Tongue (tissue), 1 donor: ENCODE measurements at regions not wholly inside any gene's neighbourhood (a gene's known extent, or its start where the extent isn't known, plus 50 kb on each side); places are given as distances from the start of the nearest gene placed in this dataset.

Experiments
- DNase-seq: peaks from one replicate; pipeline ENCODE4 v3.0.0-alpha.2; 2015

DNA sequence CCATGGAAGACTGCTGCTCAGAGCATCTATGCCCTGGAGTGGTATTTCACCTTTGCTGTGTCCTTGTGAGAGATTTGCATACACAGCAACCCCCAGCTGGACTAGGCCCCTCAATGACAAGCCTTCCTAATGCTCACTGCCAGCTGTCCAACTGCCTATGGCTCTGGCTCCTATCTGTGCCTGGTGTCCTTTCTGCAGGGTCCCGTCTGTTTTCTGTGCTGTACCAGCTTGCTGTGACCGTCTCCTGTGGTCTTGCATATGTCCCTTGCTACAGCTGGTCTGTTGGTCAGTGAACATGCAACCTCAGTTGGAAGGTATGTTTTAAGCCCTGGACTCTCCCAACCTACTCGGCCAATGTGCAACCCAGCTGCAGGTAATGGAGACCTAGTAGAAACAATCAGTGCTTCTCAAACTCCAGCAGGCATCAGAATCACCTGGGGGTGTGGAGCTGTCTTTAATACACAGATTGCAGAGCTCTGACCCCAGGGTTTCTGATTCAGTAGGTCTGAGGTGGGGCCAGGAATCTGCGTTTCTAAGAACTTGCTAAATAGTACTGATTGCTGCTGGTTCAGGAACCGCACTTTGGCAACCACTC lies 306.4 kb upstream of the ZNF32 start:
- DNase-seq = no peak

DNA sequence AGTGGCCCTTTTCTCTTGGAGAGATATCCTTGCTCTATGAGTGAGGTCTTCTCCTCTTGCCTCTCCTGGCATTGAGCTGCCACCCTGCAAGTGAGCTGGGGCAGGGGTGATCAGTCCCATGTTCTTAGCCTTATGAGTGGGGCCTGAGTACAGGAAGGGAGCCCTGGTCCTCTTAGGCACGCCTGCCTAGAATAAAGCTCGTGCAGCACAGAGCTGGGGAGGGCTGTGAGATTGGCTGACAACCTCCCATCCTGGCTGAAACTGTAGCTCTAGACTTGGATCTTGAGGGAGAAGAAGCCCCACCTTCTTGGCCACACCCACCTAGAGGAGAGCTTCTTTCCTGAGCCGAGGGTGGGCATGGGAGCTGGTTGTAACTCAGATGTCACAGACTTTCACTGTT lies 305.0 kb upstream of the ZNF32 start:
- no peak for DNase-seq

DNA sequence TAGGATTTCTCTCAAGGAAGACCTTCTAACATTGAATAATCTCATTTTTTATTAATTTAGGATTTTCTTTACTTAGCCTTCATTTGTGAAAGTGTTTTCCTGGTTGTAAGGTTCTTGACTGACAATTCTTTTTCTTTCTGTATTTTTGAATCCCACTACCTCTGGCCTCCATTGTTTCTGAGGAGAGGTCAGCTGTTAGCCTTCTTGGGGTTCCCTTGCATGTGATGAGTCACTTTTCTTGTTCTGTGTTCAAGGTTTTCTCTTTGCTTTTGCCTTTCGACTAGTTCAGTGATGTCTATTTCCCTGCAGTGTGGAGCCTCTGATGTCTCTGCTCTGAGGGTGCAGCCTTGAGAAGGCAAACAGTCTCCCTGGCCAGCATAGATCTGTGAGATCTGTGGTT lies 304.1 kb upstream of the ZNF32 start:
- no peak for DNase-seq

DNA sequence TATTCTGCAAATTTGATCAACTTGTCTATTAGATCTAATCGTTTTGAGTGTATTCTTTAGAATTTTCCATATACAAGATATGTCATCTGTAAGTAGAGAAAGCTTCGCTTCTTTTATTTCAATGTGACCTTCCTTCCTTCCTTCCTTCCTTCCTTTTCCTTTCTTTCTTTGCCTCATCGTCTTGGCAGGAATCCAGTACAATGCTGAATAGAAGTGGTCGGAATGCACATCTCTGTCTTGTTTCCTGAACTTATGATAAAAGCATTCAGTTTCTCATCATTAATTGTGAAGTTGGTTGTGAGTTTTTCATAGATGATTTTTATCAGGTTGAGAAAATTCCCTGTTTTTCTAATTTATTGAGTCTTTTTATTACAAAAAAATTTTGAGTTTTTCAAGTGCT lies 300.7 kb upstream of the ZNF32 start:
- no peak for DNase-seq

DNA sequence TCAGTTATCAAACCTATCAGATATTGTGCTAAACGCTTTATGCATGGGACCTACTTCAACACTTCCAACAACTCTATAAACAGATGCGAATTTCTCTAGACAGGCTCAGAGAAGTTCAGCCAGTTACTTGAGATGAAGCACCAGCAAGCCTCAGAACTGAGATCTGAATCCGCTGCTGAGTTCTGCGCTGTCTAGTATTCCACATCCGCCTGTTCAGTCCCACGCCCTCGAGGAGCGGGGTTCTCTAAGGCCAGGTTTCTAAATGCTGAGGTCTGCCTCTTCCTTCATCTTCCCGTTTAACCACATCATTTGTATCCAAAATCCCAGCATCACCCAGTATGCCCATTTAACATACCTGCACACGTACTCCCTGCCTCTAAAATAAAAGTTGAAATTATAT lies 297.8 kb upstream of the ZNF32 start:
- DNase-seq = no peak

DNA sequence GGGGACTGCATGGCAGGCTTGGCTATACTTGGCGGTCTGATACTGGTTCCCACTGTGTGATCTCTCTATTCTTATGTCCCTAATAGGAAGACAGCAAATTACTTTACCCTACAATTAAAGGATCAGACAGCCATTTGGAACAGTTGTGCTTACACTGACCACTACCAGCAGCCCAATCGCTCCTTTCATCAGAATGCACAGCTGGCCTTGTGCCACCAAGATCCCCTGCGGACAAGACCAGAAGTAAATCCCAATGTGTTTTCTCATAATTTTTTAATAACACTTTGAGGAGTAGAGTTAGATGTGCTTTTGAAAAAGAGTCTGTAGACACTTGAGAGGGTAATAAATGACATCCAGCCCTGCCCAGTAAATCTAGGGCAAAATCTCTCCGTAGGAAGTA lies 297.2 kb upstream of the ZNF32 start:
- DNase-seq = no peak

DNA sequence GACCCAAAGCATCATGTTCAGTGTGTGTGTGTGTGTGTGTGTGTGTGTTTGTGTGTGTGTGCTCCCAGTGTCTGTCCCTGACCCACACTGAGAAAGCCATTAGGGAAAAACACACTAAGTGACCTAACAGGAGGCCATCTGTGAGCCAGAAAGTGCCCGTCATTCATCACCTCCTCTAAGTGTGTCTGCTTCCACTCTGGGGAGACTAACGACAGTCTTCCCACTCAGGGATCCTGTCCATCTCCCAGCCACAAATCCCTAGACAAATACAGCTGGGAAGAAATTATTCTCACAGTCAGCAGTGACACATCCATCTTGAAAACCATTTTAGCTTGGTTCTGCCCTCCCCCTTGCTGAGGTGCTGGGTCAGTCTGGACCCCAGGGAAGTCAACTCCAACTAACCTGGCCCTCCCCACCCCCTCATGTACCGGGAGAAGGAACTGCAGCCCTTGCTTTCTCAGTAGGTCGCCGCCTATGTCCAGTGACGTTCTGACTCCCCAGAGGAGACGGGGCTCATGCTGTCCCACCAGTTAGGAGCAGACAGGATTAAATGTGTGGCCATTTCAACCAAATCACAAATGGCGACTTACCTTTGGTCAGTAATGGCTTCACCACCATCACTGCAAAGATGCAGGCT lies 296.5 kb upstream of the ZNF32 start:
- DNase-seq = no peak

DNA sequence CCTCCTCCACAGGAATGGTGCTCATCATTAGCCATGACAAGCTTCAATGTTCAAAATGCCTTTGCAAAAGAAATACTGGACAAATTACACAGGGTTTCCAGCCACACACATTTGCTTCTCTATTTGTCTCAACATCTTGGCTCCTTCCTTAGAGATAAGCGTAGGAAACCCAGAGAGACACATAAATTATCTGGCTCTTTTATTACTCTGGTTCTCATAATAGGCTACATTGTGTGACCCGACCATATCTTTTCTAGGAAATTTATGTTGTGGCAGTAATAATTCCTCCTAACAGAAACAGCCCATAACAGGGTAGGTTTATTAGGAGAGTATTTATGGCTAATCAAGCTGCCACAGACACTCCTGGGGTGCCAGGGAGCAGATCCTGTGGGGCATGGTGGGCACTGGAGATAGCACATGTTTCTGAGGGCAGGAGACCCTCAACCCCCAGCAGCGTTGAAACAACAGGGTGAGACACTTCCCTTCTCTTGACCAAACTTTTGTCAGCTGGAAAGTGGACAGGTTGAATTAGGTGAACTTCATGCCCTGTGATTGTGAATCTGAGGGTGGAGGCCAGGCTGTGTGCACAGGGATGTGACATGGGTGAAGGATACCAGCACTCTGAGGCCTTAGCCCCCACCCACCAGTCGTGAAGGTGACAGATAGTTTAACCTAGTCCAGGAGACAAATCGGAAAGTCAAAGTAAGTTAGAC lies 295.9 kb upstream of the ZNF32 start:
- DNase-seq = no peak

DNA sequence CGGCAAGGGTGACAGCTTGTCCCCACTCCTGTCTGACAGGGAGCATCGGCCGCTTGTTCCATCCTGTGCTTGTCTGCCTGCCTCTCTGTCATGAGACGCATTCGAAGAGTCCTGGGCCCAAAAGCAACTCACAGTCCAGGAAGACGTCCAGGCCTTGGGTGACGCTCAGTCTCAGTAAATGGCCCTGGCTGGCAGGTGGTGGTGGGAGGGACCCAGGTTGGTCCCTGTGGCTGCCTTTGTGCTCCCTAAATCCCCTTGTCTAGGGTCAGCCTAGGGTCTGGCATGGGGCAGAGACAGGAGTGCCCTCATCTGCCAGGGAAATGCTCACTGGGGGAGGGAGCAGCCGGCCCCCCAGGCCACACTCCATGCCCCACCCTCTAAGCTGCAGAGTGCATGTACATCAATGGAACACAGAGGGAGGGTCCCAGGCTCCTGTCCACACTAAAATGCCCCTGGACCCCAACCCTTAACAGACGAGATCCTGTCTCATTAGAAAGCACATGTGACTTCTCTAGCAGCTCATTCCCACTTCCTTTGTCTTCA lies 295.2 kb upstream of the ZNF32 start:
- no peak for DNase-seq

DNA sequence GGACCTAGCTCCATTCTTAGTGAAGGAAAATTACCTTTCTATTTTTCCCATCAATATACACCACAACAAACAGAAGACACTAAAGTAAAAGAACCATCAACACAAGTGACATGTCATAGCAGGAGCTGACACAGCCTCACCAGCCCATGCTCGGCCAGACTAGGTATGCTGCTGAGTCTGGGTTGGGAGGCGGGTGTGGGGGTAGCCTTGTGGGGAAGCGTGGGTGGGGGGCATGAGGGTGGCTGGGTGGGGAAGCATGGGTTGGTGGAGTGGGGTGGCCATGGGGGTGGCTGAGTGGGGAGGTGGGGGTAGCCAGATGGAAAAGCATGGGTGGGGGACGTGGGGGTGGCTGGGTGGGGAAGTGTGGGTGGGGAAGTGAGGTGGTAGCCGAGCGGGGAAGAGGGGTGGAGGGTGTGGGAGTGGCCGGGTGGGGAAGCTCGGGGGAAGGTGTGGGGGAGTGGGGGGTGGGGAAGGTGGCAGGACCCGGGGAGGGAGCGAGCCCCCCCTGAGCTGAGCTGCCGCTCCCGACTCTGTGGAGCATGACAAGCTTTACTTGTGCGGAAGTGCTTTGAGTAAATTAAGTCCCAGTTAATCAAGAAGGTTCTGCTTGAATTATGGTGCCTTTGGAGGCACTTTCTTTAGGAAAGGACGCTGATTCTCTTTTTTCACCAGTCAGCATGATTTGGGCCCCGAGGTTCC lies 294.6 kb upstream of the ZNF32 start:
- no peak for DNase-seq

DNA sequence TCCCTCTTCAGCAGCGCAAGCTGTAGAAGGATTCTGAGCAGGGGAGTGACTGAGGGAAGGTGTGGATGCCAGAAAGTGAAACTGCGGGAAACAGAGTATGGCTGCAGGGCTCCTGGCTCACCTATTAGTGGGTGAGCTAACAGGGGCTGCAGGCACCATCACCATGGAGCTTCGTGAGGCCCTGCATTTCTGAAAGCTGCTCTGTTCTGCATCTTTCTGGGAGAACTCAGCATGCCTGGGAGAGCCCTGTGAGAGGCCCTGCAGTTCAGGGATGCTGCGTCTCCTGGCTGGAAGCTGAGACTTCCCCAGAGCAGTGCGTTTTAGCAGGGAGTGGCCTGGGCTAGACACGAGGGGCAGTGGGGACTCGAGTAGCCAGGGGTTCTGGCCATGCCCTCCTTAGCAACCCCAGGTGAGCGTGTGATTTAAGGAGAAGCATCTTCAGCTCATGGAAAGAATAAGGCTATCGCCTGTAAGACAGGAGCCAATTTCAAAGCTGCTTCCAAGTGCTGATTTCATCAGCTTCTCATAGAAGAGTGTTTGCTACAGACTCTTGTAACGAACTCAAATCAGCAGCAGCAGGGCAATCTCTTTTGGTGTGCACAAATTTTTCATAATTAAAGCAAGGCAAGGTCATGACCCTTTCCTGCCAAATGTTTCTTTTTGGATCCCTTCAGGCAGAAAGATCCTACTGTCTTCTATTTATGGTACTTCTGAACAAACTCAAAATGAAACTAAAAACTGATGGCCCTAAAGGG lies 293.6 kb upstream of the ZNF32 start:
- peak; percentile 26 for DNase-seq

DNA sequence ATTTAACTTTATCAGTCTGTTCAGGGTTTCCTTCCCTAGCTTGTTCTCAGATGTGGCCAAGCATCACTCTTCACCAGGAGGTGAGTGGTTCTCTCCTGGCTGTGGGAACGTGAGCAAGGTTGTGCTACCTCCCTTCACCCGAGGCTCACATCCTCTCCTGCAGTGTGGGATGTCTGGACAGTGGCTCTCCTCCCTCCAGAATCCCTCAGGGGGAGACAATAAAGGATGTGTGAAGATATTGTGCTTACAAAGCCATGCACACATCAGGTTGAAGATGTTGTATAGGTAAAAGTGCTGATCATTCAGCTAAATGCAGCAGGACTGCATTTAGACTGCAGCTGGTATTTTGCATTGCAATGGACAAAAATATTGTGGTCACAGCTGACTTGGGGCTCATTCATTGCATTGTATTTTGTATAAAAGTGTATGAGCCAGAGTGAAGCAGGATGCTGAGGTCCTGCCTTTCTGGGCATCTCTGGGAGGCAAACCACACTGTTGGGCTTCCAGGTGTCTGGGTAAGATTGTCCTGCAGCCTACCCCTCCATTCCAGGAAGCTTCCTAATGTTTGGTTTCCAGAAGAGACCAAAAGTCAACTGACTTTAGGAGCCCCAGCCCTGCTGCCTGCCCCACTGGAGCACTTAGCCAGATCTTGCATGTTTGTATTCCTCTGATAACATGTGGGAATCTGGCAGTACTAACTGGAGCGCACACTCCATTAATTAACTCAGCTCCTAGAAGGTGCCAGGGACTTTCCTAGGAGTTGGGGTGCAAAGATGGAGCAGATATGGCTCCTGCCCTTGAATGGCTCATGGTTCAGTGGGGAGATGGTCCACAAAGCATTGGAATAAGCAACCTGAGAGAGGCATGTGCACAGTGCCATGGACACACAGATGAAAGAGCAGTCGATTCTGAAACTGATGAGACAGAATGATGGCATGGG lies 292.5 kb upstream of the ZNF32 start:
- no peak for DNase-seq

DNA sequence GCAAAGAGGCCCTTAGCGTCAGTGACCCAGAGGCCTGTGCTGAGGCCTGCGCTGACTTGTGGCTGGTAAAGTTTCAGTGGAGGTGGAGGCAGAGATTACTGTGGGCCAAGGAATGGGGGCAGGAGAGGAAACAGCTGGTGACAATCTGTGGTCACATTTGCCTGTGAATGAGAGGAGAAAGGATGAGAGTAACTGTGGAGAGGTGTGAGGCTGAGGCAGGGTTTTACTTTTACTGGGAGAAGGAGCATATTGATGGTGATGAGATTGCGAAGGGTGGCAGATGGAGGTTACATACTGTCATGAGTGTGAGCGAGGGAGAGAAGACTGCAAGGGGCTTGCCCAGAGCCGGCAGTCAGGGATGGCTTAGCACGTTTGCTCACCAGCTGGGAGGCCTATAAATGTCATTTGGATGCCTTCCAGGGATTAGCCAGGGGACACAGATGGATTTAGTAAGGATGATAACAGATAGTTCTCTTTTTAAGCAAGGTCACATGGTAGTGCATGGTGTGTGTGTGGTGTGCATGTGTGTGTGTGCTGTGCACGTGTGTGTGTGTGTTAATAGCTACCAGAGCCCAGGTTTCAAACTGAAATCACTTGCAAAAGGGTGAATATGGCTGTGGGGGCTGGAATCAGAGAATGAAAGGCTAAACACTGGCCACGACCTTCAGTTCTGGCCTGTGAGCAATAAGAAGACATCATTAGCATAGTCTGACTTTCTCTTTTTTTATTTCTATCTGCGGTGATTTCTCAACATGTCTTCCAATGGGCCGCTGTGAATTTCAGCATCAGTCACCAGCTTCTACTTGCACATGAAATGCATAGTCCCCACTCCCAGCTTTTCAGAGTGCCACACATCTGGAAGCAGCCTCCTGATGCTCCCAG lies 291.5 kb upstream of the ZNF32 start:
- DNase-seq = peak; percentile 91

DNA sequence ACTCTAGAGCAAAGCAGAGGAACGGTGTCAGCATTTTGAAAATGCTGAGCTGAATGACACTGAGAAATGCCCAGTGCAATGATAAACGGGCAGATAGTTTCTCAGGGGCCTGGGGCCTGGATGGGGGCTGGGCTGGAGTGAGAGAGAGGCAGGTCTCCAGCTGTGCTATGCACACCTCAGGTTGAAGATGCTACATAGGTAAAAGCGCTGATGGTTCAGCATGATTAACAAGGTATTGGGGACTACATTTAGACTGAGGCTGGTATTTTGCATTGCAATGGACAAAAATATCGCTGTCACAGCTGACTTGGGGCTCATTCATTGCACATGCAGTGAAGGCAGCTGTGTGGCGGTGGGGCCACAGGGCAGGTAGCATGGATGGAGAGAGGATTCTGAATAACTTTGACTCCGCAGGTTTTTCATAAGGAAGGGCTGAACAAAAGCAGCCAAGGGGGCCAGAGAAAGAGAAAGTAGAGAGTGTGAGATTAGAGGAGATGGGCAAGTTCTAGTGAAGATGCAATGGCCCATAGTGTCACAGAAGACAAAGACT lies 290.8 kb upstream of the ZNF32 start:
- no peak for DNase-seq

DNA sequence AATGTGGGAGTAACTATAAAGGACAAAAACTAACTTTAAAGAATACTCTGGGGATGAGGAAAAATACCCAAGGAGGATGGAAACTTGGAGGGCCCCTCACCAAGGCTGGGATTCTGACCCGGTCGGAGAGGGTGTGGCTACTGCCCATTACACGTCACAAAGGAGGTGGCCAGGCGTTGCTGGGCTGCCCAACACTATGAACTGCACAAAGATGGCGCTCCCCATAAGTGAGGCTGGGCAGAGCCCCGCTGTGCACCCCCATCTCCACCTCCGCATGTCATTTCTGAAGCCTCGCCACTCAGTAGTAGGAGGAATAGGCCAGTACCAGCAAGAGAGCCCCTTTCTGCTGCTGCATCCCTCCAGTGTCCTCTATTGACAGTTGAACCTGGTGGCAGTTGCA lies 290.1 kb upstream of the ZNF32 start:
- DNase-seq = no peak

DNA sequence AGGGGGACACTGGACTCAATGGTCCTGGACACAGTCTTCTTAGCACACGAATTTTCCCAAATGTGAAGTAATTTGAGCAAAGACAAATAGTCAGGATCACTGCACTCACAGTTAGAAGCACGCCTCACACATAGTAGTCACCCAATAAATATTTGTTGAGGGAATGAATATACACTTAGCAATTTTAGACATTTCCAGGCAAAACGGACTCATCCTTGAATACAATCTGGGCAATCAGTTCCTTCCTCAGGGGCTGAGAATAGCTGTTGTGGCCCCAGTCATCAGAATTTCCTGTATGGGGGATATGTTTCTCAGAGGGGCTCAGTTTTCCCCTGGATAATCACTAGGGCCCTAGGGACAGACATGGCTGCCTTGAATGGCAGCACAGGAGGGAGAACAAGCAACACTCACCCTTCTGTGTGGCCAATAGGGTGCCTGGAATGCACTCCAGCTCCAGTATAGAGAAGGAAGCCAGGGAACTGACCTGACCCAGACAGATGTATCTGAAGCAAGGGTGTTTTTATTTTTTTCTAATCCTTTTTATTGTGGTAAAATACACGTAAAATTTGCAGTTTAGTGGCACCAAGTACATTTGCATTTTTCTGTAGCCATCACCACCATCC lies 282.7 kb upstream of the ZNF32 start:
- DNase-seq = no peak

DNA sequence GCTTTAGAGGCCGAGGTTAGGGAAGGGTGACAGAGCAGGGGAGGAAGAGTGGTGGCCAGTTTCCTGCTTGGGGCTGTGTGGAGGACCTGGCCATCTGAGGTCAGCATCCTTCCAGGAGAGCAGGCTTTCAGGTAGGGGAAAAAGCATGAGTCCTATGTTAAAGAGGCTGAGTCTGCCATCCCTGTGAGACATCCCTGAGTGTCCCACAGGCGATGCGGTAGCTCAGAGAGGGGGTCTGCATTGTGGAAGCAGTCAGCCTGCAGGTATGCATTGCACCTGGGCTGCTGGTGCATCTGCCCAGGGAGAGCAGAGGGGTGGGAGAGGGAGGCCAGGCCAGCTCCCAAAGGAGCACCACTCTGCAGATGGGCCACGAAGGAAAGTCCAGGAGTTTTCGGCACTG lies 282.1 kb upstream of the ZNF32 start:
- no peak for DNase-seq

DNA sequence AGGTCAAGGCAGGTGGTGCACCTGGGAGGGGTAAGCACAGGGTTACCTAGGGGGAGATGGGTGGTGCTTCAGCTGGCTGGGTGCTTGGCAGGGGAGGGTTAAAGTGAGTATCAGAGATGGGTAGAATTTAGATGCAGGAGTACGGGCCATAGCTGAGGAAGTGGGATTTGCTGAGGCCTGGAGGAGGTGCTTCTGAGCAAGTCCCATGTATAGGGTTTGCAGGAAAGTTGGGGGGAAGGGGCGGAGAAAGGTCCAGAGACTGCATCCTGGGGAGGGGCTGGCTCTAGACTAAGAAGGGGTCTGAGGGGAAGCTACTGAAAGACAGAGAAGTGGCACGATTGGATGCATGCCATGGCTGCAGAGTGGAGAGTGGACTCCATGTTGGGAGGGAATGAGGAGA lies 281.6 kb upstream of the ZNF32 start:
- no peak for DNase-seq

DNA sequence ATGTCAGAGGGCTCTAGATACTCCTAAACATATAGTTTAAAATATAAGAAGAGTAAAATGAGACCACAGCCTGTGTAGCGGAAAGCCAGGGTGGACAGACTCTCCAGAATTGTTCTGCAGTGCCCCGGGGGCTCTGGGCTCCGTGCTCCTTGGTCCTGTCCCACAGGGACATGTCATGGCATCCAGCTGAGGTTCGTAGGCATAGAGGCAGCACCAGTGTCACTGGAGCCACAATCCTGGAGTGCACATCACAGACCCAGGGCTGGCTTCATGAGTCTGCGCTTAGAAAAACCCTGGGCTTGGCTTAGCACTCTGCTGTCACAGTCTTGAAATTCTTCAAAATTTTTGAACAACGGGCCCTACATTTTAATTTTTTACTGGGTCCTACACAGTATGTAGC lies 280.4 kb upstream of the ZNF32 start:
- no peak for DNase-seq
